ENCODE measurements at regions not wholly inside any gene's neighbourhood (a gene's known extent, or its start where the extent isn't known, plus 50 kb on each side); places are given as distances from the start of the nearest gene placed in this dataset.
"Not testable (repeated sequence)": the region's sequence is repeated elsewhere in the genome, so short reads cannot be mapped to it uniquely, and the experiment has no call there.

GRCh38 chr3:104298662-104299061 is 1068.0 kb upstream of the ALCAM start:
- no peak for ATAC-seq

- no peak for ATAC-seq
Observed at GRCh38 chr3:104316118-104316517, 1050.6 kb upstream of the ALCAM start.

- no peak for ATAC-seq
Observed at GRCh38 chr3:104323226-104323625, 1043.5 kb upstream of the ALCAM start.

DNA sequence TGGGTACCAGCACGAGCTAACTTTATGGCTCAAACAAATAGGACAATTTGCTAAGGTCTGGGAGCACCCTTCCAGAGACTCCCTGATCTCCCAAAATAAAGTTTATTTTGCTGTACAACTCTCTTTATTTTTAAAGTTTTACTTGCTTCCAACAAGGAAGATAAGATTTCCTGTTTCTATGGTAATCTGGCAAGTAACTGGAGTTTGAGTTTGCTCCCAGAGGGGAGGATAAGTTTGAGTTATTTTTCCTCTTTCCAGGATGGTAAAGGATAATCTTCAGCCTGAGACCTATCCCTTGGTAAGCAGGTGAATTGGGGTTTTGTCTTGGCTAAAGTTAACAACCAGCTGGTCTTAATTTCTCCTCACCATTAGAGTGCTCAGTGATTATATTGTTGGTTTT is 1019.4 kb upstream of the ALCAM start:
- no peak for ATAC-seq

GRCh38 chr3:104349836-104350235 is 1016.9 kb upstream of the ALCAM start:
- ATAC-seq: no peak

DNA sequence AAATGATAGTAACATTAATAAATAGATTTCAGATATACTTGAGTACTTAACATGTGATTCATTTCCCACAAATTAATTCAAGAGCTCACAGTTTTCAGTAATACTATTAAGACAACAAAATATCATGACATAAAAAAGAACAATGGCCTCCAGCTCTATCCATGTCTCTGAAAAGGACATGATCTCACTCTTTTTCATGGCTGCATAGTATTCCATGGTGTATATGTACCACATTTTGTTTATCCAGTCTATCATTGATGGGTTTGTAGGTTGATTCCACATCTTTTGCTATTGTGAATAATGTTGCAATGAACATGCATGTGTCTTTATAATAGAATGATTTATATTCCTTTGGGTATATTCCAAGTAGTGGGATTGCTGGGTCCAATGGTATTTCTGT is 1012.8 kb upstream of the ALCAM start:
- ATAC-seq: no peak

DNA sequence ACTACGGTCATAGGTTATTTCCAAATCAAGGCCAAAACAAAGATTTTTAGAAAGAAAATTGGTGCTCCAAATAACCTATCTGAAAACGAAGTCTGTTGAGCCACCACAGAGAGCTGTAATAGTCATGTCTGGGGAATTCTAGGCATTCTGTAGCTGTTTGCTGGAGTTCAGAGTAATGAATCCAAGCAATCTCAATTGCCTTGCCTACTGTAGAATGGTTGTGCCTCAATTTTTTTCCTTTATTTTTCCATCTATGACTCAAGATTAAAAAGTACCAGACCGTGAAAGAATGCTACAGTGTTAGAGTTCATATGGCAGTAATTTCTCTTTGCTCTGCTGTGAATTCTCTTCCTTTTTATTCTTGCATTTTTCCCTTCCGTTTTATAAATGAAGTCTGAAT is 1007.2 kb upstream of the ALCAM start:
- ATAC-seq: no peak

- ATAC-seq: no peak
Observed at GRCh38 chr3:104360038-104360437, 1006.7 kb upstream of the ALCAM start.

DNA sequence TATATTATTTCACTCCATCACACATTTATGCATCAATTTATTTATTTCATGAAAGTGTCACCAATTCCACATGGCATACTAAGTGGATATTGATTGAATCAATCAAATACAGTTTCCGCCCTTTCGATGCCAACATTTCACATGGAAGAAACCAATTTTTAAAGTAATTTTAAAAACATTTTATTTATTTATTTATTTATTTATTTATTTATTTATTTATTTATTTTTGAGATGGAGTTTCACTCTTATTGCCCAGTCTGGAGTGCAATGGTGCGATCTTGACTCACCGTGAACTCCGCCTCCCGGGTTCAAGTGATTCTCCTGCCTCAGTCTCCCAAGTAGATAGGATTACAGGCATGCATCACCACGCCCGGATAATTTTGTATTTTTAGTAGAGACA is 1005.0 kb upstream of the ALCAM start:
- ATAC-seq: not testable (repeated sequence)

DNA sequence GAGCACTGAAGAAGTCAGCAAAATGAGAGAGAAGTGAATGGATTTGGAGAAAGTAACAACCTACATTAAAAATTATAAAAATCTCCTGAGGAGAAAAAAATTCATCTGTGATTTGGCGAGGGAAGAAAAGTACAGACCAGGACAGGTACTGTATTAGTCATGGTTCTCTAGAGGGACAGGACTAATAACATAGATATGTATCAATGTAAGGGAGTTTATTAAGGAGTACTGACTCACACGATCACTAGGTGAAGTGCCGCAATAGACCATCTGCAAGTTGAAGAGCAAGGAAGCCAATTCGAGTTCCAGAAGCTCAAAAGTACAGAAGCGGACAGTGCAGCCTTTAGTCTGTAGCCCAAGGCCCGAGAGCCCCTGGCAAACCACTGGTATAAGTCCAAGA is 1004.4 kb upstream of the ALCAM start:
- ATAC-seq: no peak

- no peak for ATAC-seq
Observed at GRCh38 chr3:104367000-104367399, 999.7 kb upstream of the ALCAM start.

GRCh38 chr3:104368760-104369159 is 997.9 kb upstream of the ALCAM start:
- ATAC-seq: no peak

DNA sequence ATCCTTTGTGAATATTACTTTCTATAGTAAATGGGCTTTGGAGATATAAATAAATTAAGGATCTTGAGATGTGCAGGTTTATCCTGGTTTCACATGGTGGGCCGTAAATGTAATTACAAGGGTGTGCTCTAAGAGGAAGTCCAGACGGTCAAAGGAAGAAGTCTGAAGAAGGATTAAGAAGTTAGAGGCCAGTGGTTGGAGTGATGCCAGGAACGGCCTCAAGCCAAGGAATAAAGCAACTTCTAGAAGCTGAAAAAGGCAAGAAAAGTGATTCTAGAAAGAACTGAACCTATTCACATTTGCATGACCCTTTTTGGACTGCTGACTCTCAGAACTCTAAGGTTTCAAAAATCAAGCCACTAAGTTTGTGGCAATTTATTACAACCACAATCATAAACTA is 981.3 kb upstream of the ALCAM start:
- ATAC-seq: no peak

DNA sequence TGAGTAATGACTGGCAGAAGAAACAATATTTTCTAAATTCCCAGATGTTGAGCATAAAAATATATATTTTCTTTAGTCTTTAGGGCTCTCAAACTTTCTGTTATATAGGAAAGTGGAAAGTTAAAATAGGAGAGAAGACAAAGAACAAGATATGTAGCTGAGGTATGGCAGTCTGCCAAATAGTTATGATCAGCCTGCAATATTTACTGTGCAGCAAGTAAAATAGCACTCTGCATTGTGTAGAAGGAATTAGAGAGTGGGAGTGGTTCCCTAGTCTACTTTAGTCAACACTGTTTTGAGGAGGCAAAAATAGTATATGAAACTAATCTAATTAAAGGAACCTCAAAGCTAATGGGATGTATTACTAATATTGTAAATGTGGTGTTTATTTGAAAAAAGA is 978.1 kb upstream of the ALCAM start:
- no peak for ATAC-seq

GRCh38 chr3:104392327-104392726 is 974.4 kb upstream of the ALCAM start:
- ATAC-seq: no peak

- no peak for ATAC-seq
Observed at GRCh38 chr3:104396974-104397669, 969.6 kb upstream of the ALCAM start.

GRCh38 chr3:104397713-104398112 is 969.0 kb upstream of the ALCAM start:
- no peak for ATAC-seq

DNA sequence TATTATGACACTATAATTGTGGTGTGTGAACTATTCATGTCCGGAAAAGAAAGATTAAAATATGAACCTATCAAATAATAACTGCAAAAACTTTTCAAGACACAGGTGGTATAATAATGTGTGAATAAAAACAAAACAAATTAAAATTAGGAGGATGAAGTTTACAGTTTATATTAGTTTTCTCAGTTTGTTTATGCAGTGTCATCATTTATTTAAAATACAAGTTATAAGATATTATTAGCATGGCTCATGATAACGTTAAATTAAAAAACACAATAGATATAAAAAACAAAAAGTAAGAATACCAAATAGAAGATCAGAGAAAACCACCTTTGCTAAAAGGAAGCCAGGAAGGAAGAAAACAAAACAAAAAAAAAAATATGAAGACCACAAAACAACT is 963.8 kb upstream of the ALCAM start:
- ATAC-seq: no peak

DNA sequence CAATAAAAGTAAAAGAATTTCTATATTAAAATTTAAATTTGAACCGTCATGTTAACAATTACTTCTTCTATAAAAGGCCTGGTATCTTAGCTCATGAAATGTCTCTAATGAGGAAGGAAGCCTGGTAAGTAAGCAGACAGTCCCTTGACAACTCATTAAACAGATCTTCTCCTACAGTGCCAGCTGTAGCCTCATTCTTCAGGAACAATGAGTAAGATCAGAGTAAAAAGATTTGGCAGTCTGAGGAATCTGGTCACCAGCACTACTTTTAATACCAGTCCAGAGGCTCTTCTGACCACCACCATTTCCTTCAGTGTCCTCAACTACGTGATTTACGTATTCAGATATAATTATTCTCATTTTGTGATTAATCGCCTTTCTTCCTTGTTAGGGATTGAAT is 955.0 kb upstream of the ALCAM start:
- no peak for ATAC-seq

- ATAC-seq: no peak
Observed at GRCh38 chr3:104412608-104413580, 953.8 kb upstream of the ALCAM start.

GRCh38 chr3:104428337-104428925 is 938.3 kb upstream of the ALCAM start:
- no peak for ATAC-seq

DNA sequence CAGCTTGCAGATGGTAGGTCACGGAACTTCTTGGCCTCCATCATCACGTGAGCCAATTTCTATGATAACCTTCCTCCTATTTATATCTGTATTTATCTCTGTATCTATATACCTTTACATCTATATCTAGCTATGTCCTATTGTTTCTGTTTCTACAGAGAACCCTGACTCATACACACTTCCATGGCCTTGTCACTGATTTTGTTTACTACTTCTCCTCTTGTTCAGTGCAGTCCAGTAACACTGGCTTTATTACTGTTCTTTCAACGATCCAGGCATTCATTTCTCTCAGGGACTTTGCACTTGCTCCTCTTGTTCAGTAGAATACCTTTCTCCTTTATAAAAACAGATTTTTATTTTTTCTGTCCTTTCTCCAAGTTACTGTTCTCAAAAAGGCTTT is 937.0 kb upstream of the ALCAM start:
- ATAC-seq: no peak

GRCh38 chr3:104436506-104436905 is 930.2 kb upstream of the ALCAM start:
- ATAC-seq: no peak
